HG03039 (cell line): ENCODE measurements at regions not wholly inside any gene's neighbourhood (a gene's known extent, or its start where the extent isn't known, plus 50 kb on each side); places are given as distances from the start of the nearest gene placed in this dataset.
"Not testable (repeated sequence)": the region's sequence is repeated elsewhere in the genome, so short reads cannot be mapped to it uniquely, and the experiment has no call there.

Source experiments
- ATAC-seq: cut with Tn5 transposase; IDR thresholded peaks from one replicate; pipeline ENCODE4 v1.9.1; 2021; ENCODE audit warnings: mild to moderate bottlenecking, moderate library complexity; ENCODE audit not compliant: unreplicated experiment

- ATAC-seq: no peak
Observed at GRCh38 chr18:43710135-43710534, 432.8 kb upstream of the SYT4 start.

- no peak for ATAC-seq
Observed at GRCh38 chr18:43714343-43715010, 437.2 kb upstream of the SYT4 start.

GRCh38 chr18:43719267-43719795 lies 442.0 kb upstream of the SYT4 start:
- ATAC-seq: no peak

- ATAC-seq: no peak
Observed at GRCh38 chr18:43720041-43720440, 442.8 kb upstream of the SYT4 start.

GRCh38 chr18:43735570-43735969 lies 458.3 kb upstream of the SYT4 start:
- ATAC-seq: no peak

GRCh38 chr18:43744960-43745745 lies 467.9 kb upstream of the SYT4 start:
- ATAC-seq: no peak

- no peak for ATAC-seq
Observed at GRCh38 chr18:43751203-43751602, 473.9 kb upstream of the SYT4 start.

- ATAC-seq: no peak
Observed at GRCh38 chr18:43751835-43752234, 474.5 kb upstream of the SYT4 start.

- no peak for ATAC-seq
Observed at GRCh38 chr18:43757273-43757672, 480.0 kb upstream of the SYT4 start.

- ATAC-seq: no peak
Observed at GRCh38 chr18:43758734-43759133, 481.4 kb upstream of the SYT4 start.

- no peak for ATAC-seq
Observed at GRCh38 chr18:43760010-43760409, 482.7 kb upstream of the SYT4 start.

GRCh38 chr18:43772907-43773306 lies 495.6 kb upstream of the SYT4 start:
- no peak for ATAC-seq

- ATAC-seq: no peak
Observed at GRCh38 chr18:43774497-43774896, 497.2 kb upstream of the SYT4 start.

GRCh38 chr18:43775591-43775990 lies 498.3 kb upstream of the SYT4 start:
- ATAC-seq: no peak

GRCh38 chr18:43776997-43777396 lies 499.7 kb upstream of the SYT4 start:
- ATAC-seq: no peak

- ATAC-seq: no peak
Observed at GRCh38 chr18:43777636-43778304, 500.5 kb upstream of the SYT4 start.

- no peak for ATAC-seq
Observed at GRCh38 chr18:43780782-43781340, 503.6 kb upstream of the SYT4 start.

- ATAC-seq: no peak
Observed at GRCh38 chr18:43785158-43785557, 507.9 kb upstream of the SYT4 start.

- no peak for ATAC-seq
Observed at GRCh38 chr18:43786893-43787292, 509.6 kb upstream of the SYT4 start.

GRCh38 chr18:43787721-43788120 lies 510.4 kb upstream of the SYT4 start:
- ATAC-seq: not testable (repeated sequence)

- ATAC-seq: no peak
Observed at GRCh38 chr18:43789234-43790000, 512.1 kb upstream of the SYT4 start.
